Germinal center (tissue), 1 donor: ENCODE measurements at regions not wholly inside any gene's neighbourhood (a gene's known extent, or its start where the extent isn't known, plus 50 kb on each side); places are given as distances from the start of the nearest gene placed in this dataset.

ENCODE experiments used
- DNase-seq: peaks from one replicate; pipeline ENCODE4 v3.0.0; 2012; ENCODE audit warnings: mixed read lengths, low spot score

DNA sequence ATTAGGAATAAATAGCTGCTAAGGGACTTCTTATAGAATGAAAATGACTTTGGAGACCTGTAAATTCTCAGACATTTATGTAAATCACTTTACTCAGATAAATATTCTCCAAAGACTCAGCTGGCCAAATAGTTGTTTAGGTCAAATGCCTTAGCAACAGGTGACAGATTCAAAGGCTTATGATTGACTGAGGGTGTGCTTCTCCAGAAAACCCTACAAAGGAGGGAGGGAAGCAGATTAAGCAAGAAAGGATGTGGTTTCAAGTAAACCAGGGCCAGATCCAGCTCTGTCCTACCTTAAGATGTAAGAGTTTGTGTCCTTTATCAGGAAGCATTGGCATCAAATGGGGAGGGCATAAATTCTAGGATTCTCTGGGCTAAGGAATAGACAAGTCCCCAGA lies 433.0 kb downstream of the TLE1 start:
- no peak for DNase-seq

DNA sequence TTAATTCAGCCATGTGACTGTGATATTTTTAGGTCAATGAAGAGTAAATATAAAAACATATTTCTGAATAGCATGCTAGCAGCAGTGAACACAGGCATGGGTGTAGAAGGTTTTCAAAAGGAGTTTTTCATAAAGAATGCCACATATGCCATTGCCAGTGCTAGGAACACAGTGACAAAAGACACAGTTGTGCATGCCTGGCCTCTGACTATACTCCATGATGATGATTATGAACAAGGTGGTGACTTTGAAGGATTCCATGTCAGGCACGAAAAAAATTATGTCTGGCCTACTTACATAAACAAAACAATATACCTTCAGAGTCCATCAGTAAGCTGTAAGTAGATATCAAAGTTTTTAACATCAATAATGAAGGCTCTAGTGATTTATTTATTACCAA lies 438.7 kb downstream of the TLE1 start:
- DNase-seq: no peak

DNA sequence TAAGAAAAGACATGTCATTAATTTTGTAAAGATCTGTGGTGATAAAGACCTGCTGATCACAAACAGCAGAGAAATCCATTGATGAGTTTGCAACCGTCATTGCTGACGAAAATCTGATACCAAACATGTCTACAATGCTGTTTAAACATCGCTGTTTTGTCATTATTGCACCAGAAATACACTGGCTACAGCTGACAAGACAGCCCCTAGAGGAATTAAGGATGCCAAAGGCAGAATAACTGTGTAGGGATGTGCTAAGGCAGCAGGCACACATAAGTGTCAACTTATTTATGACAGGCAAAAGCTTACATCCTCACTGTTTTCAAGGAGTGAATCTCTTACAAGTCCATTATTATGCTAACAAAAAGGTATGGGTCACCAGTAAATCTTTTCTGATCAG lies 439.3 kb downstream of the TLE1 start:
- no peak for DNase-seq

DNA sequence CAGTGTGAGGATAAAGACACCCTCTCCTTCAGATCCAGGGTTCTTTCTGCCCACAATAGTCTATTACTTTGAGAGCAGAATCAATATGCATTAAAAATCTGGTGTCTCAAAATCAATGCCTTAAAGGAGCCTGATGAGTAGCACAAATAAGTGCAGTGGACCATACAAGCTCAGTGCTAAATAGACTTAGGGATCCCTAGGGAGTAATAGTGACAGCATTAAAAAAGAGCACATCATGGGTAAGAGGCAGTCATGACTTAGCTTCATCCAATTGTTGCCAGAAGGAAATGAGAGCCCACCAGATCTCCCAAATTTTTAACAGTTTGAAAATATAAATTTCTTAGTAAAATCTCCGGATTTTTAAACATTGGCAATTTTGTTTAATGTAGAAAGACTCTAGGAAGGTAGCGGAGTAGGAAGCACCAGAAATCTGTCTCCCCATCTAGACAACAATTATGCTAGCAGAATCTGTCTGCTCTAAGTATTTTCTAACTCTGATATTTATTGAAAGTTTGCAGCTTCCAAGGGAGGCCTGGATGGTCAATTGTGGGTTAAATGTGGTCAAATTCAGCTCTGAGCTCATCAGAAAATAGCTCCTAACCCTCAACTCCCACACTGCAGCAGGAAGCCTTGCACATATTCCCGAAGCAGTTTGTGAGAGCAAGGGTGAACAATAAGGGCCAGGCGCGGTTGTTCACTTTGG lies 443.9 kb downstream of the TLE1 start:
- DNase-seq: no peak

DNA sequence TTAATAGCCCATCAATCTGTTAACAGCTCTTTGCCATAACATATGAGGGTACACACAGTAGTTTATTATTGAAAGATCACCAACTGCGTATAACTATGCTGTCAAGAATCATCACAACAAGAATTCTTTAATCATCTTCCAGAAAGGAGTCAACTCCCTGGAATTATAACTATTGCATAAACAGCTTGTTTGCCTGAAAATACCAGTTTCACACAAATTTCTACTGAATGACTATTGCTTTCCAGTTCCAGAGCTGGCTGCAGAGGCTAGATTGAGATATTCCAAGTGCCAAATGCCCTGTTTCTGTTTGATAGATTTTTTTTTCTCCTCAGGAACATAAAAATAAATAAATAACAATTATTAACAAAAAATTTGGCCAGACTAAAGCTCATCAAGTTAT lies 444.7 kb downstream of the TLE1 start:
- DNase-seq: no peak

DNA sequence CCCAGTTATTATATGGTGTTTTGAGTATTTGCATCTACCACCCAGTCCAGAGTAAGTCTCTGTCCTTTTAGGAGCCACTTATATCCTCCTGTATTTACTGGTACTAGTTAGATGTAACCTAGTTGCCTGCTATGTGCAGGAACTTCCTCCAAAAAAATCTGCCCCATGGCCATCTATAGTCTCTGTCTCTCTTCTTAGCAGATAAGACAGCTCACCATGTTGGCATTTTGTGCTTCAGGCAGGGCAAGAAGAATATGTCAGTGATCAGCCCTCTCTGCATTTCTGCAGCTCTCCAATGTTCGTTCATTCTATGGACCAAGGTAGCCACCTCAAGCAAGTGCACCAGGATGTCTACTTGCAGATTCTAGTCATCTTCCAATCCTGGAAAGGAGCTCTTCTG lies 446.5 kb downstream of the TLE1 start:
- no peak for DNase-seq

DNA sequence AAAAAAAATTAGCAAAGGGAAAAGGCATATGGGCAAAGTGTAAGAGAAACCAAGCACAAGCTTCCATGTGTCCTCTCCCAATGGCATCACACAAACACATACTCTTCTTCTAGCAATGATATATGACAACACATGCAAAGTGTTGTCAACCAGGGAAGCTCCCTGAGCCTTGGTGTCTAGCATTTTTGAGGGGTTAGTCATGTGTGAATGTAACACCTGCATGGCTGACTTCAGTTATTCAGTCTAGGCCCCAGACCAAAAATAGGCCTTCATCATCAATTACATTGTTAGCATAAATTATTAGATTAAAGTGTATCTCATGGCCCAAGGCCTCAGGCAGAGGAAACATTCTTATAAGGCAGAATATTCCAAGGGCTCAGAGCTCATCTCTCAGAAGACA lies 450.0 kb downstream of the TLE1 start:
- no peak for DNase-seq

DNA sequence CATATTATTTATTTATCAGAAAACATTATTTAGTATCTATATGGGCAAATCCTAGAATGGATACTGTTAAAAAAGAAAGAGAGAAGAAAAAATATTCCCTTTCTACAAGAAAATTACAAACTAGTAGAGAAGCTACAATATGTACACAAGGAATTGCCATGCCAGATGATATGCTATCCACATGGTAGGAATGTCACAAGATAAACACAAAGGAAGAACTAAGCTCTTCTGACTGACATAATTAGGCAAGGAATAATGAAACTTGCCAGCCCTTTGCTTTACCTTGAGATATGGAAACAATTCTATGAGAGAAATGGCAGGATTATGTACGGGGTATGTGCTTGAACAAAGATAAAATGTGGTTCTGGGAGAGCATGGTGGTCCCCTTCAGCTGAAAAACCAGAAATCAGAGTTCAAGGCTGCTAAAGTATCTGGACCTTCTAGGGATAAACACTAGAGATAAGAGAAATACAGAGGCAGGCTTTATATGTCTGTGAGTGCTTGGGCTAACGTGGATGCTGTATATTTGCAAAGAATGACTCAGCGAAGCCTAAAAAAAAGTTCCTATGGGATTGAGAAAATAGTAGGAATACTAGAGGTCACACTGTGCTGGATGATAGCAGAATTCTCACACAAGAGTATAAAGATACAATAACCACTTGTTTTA lies 451.6 kb downstream of the TLE1 start:
- no peak for DNase-seq

DNA sequence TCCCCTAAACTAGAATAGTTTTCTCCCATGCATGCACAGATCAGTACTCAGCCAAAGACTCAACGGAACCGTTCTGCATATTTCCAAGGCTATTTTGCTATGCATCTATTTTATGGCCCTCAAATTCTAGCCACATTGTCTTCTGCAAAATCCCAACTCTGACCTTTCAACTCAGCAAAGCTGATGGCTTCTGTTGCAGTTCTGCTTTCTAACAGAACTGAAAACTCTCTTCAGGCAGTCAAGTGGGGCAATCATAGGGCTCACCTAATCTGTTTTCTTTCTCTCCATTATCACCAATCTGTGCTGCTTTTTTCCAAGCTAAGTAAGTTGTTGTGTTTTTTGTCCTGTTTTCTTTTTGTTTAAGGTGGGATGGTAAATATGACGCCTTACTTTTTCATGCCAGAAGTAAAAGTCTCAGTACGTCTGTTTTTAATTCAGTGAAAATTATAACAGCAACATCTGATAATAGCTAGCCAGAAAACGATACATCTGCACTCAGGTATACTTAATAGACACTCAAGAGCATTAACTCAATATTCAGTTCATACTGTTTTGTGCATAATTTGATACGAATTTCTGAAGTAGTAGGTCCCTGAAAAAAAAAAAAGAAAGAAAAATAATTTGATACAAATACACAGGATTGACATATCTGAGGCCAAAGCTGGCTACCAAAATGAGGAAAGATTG lies 454.3 kb downstream of the TLE1 start:
- no peak for DNase-seq

DNA sequence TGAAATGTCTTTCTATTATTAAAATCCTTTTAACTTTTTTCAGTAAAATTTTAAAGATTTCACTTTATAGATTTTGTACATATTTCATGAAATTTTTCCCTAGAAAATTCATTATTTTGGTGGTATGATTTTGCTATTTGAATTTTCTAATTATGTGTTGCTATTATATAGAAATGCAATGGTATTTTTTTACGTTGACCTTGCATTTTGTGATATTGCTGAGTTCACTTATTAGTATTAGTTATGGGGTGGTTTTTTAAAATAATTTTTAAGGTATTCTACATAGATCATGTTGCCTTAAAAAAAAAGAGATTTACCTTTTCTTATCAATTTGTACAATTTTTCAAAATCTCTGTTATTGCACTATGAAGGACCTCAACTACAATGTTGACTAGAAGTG lies 458.3 kb downstream of the TLE1 start:
- DNase-seq: no peak

DNA sequence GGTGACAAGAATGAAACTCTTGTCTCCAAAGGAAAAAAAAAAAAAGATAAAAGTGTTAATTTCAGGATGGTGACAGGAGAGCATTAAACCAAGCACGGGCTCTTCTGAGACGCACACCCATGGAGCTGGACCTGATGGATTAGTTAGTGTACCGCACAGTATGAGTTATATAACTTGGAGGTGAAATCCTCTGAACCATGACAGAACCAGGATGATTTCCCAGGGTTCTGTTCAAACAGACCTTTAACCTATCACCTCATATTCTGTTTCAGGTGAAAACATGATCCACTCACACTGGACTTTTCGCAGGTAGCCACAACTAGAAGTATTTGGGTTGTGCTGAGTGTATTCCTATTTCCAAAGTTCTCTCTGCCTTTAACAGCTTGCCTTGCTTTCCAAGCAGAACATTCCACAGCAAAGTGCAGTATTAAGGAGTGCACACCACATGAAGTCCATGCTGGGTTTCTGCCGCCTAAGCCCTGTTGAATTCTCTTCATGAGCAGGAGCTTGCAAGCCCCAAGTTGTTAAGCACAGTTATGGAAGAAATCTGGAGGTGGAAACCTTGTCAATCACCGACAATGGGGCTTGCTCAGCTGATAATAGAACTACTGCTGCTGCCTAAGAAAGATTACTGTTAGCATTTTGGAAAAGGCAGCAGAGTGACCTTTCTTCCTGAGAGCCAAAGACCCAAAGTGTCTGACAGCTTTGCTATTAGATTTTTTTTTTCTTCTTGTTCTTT lies 461.7 kb downstream of the TLE1 start:
- no peak for DNase-seq

DNA sequence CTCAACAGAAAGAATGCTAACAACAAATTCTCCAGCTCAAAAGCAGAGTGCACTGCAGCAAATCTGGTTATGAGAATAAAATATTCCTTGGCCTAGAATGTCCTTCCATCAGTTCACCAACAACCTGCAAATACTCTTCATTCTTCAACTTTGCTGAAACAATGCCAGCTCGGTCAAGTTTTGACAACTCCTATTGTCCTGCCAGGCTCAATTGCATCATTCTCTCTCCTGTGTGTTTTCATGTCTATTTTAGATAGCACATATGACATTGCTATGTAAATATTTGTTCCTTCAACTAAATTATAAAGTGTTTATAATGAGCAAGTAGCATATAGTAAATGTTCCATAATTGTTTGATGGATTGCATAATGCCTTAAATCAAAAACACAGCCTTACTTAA lies 463.8 kb downstream of the TLE1 start:
- no peak for DNase-seq

DNA sequence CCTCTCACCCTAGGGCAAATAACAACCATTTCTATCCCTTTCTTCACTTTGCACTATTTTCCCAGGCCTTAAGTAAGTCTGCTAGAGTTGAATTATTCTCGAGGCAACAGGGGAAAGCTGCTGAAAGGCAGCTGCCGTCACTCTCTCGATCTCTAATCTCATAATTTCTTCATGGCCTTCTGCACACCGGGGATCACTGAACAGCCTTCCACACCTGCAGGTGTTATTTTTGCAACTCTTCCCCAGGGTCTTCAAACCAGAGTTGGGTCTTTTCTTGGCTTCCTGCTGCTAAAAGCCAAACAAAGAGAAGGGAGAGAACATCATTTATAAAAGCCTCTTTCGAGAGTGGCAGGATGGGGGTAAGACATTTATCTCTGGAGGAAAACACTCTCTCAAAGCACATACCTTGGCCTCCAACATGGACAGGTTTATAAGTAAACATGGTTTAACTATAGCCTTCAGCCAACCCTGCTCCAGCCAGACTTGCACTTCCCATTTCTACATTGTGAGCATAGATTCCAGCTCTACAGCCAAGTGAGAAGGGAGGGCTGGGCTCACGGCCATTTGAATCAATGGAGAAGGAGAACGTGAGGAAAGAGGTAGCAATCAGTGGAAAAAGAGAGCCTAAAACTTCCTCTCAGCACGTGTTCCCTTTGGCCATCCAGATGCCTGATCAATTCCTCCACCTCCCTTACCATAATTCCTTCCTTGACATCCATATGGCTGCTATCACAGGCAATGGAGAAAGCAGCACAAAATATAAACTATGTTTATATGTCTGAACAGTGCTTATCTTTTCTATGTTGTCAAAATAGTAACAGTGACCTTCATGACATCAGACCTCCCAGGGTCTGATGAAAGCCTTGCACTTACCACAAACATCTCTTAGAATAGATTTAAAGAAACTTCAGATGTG lies 464.9 kb downstream of the TLE1 start:
- no peak for DNase-seq

DNA sequence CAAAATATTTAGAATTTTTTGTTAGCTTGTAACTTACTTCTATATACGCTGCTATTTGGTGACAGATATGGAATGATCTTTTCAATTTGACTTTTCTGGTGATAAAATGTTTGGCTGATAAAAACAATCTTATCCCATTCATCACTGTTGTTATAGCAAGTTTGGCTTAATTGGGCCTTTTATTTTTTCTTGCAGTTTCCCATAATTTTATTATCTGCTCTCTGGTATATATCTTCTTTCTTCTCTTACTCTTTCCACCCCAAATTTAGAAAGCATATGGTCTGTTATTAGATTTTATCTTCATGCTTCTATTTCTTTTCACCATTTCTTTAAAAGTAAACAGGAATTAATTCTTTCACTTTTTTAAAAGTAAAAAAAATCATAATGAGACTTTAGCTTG lies 474.4 kb downstream of the TLE1 start:
- DNase-seq: no peak

DNA sequence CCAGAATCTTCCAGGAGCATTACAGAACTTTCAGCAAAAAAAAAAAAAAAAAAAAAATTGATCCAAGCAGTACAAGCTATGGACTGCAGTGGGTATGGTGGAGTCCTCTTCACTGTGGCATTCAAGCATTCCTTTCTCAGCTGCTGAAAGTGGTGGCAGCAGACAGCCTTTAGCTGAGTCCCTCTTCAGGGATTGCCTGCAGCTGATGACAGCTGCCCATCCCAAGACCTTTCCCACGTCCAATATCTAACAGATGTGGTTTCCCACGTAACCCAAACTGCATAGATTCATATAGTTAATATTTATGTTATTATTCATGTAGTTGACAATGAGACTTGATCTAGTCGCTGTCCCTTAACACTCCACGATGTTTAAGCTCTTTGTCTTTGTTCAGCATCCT lies 475.9 kb downstream of the TLE1 start:
- DNase-seq: no peak

DNA sequence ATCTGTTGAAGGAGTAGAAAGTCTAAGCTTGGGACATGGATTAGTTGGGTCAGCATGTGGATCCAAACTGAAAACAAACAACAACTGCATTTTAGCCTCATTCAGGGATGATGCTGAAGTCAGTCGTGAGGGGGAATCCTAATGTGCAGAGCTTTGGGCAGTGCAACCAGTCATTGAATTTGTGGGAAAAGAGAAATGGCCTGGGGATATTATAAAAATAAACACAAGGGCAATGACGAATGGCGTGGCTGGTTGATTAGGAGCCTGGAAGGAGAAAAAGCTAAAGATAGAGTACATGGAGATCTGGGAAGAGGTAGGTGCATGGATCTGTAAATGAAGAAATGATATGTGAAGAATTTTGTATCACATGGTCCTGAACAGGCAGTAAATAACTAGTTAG lies 477.6 kb downstream of the TLE1 start:
- no peak for DNase-seq

DNA sequence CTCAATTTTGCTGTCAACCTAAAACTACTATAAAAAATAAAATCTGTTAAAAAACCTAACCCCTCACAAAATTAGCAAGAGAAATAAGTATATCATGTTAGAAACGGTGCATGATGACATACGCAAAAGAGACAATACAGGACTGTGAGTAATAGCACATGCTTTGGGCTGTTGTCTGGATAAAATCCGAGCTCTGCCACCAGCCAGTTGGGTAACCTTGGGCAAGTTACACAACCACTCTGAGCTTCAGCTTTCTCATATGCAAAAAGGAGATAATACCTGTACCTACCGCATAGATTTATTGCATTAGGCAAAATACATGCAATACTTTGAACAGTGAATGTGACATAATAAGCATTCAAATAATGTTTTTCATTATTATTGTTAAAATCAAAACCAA lies 481.7 kb downstream of the TLE1 start:
- no peak for DNase-seq

DNA sequence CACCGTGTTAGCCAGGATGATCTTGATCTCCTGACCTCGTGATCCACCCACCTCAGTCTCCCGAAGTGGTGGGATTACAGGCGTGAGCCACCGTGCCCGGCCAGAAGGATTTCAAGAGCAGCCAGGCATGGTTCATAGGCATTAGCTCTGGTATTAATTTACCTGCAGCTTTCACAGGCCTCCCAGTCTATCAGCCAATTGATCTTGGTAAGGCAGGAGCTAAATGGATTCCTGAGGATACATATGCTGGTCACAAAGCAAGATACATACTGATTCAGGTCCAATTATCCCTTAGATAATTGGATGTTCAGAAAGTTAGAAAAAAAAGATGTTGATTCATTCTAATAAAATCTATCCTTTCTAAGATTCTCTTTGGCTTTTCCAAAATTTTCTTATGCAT lies 487.1 kb downstream of the TLE1 start:
- no peak for DNase-seq

DNA sequence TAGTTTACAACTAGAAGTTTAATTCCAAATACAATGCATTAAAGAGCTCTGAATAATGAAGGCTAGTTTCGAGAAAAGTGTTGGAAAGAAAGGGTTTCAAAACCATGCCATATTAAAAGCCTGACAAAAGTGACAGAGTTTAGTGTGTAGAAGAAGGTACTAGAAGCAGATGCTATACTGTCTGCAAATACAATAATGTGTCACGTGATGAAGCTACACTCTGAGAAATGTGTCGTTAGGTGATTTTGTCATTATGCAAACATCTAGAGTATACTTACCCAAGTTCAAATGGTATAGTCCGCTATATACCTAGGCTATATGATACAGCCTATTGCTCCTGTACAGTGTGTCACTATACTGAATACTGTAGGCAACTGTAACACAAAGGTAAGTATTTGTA lies 494.1 kb downstream of the TLE1 start:
- DNase-seq: no peak

DNA sequence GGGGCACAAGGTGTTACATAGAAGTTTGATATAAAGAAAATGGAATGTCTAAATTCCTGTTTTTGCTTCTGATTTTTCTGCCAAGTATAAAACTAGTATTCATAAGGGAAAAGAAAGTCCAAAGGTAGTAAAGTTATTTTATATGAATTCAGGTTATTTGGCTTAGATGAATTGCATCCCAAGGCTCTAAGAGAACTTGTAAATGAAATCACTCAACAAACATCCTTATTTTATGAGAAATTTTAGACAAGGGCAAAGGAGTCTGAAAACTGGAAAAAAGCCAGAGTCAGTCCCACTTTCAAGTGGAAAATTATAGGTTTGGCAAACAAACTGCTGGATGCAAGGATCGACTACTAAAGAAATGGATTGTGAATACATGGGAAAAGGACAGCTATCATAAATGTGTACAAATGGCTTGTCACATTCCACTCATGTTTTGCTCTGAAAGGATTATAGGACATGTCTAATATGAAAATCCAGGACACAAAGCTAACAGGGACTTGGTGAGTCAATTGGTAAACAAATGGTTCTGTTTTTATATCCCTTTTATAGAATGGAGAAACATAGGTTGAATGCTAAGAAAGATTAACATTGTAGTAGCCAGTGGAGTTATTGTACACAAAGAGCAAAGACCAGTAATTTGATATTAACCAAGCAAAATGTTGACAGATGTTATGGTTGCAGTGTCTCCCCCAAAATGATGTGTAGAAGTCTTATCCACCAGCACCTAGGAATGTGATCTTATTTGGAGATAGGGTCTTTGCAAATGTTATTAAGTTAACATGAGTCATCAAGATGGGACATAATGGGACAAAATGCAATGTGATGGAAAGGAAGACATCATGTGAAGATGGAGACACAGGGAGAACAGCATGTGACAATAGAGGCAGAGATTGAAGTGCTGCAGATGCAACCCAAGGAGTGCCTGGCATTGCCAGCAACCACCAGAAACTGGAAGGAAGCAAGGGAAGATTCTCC lies 495.7 kb downstream of the TLE1 start:
- no peak for DNase-seq

DNA sequence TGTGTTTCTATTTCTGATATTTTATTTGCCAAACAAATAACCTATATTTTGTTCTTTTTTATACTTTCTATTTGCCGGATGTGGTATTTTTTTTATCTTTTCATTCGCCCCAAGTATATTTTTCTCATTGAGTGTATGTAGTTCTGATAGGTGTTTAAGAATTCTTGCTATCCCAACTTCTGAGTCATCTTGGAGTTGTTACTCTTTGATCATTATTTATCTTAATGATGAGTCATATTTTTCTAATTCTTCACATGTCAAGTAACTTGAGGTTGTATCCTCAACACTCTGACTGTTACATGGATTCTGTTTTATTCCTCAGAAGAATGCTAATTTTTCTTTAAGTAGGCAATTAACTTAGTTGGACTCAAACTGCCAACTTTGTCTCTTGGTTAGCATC lies 498.1 kb downstream of the TLE1 start:
- DNase-seq: no peak
